Hematopoietic multipotent progenitor cell treated with erythropoietin and hydrocortisone succinate and interleukin-3 and kit ligand, for 6 days (in vitro differentiated cells): ENCODE measurements at regions not wholly inside any gene's neighbourhood (a gene's known extent, or its start where the extent isn't known, plus 50 kb on each side); places are given as distances from the start of the nearest gene placed in this dataset.

Source experiments
- DNase-seq: peaks from one replicate; pipeline ENCODE4 v3.0.0-alpha.2; 2015

DNA sequence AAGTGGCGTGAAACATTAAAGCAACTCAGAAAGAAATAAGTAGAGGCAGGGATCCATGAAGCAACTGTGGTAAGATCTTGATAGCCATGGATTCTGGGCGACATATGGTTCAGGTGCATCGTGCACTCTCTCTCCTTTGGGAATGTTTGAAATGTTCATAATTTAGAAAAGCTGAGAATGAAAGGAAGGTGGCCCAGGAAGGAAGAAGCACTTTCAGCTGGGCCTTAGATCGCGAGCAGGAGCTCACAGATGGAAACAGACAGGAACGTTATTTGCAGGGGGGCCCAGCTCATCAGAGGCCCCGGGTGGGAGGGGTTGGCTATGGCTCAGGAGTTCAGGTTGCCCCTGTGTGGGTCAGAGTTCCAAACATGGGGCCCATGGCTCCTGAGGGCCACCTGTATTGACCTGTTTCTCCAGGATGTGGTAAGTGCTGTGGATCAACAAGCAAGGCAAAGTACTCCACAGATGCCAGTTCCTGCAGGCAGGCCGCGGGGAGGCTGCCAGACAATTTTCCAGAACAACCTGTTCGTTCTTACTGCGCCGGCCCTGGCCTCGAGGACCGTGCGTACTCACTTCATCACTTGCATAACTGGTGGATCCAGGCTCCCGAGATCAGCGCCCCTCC is 253.2 kb downstream of the TOMM20 start:
- DNase-seq = peak; percentile 26

DNA sequence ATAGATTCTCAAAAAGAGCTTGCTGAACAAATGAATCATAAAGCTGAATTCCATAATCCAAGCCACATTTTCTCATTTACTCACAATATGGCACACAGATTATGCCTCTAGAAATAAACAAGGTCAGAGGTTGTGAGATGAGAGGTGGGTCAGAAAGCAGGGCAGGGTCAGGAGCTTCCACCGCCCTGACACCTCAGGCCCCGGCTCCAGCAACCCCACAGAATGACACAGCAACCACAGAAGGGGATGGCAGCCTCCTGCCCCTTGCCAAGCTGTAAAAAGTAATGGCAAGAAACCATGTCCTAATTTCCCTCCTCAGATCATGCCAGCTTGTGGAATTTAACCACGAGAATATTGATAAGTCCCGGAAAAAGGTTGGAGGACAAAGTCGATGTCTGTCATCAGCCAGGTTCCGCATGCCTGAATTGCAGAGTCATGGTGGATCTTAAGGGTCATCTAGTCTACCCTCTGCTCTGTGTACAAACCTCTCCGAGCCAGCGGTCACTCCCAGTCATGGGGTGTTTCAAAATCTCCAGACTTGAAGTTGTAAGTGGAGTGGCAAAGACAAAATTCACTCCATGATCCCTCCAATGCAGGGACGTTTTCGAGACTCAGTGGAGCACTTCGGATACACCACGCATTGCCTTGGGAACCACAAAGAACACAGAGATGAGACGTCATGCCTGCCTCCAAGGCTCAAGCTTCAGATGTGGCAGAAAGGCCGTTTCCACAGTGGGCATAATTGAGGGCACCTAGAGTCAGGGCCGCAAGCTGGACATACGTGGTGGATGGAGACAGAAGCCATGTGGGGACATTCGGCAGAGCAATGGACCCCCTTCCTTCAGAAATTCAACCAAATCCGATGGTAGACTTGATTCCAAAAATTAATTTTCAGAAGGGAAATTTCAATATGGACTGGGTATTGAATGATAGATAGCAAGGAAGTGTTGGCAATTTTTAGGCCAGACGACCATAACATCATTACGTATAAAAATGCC is 254.0 kb downstream of the TOMM20 start:
- peak; percentile 69 for DNase-seq

DNA sequence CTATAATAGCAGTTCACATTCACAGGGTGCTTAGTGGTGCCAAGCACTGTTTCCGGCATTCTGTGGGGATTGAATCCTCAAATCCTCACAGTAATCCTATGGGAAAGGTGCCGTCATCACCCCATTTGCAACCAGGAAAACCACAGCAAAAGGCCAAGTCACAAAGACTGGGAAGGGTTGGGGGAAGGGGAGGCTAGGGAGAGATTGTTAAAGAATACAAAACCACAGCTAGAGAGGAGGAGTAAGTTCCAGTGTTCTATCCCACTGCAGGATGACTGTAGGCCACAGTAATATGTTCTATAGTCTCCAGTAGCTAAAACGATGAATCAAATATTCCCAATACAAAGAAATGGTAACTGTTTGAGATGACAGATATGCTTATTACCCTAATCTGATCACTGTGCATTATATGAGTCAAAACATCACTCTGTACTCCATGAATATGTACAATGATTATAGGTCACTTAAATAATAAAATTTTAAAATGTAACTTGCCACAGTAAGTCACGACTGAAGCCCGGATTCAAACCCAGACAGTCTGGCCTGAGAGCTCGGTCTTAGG is 256.8 kb downstream of the TOMM20 start:
- DNase-seq = no peak

DNA sequence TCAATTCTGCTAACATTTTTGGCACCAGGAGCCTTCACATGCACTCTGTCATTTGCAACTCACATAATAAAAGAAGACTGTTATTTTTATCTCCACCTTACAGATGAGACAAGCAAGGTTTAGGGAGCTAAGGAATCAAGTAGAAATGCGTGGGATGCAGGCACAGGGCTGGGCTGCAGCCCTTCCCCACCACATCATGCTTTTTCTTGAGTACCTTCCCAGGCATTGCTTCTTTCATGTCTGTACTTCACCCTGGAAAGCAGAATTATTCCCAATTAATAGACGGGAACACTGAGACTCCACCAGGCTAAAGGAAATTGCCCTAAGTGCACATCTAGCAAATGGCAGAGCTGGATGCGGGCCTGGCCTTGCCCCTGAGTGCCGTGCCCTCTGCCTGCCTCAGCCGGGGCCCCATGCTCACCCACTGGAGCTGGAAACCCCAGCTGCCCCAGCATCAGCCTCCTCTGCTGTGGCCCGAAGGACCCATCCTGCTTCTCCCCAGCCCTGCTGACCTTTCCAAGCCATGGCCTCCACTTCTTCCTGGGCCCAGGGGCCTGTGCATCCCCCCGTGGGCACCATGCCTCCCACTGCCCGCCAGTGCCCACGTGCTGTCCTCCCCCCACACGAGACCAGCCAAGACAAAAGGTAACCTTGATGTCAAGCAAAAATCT is 257.5 kb downstream of the TOMM20 start:
- peak; percentile 19 for DNase-seq

DNA sequence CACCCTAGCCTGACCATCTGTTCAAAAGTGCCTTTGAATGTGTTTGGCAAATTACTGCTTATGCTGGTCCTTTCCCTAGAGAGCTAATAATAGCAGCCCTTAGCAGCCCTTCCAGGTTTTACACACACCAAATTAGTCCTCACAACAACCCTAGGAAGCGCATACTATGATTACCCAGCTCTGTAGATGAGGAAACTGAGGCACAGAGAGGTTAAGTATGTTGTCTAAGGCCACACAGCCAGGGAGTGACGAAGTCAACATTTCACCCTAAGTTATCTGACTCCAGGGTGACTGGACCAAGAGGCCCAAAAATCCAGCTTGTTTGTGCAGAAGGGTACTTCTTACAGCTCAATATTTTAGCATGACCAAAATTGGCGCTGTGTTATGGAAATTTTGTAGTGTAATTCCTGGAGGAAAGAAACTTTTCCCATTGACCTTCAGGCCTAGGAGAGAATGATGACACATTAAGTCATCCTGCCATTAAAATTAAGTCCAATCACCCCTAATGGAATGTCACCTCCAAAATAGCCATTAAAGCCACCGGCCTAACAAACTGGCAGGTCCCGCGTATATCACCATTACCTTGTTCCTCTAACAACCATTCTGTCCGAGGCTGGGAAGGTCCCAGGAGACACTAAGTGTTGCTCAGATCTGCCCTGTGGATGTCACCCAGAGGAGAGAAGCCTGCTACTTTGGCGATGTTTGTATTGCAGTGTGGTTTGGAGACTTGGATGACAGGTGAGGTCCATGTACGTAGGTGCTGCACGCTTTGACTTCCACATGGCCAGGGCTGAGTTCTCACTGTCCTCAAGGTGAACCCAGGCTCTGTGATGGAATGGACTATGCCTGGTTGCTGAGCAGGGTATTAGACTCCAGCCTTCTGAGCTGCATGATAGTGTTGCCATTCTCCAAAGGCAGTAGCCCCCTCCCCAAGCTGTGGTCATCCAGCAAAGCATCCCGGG is 258.3 kb downstream of the TOMM20 start:
- DNase-seq = no peak

DNA sequence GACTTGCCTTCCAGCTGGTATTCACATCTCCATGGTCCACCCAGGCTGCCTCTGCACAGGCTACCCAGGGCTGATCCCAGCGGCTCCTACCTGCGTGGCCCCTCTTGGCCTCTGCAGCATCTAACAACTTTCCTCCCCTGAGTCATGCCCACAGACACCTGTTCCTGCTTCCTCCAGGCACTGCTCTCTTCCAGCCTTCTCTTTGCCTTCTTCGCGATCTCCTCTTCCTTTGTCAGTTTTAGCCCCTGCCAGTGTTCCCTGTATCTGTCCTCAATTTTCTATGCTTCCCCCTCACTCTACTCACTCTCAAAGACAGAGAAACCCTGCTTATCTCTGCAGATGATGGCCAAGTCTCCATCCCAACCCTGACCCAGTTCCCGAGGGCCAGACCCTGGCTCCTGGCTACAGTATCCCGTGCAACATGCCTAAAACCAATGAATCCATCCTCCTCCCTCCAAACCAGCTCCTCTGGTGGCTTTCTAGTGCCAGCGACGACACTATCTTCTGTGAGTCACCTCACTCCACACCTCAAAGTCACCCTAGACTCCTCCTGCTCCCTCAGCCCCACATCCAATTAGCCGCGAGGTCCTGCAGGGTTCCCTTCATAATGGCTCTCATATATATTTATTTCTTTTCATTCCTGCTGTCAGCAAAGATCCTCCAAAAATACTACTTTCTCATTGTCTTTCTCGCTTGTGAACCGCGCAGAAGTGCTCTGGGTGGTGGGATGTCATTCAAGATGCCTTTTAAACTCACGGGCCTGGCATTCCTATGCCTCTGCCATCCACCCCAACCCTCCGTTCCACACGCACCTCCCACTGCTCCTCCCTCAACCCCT is 259.2 kb downstream of the TOMM20 start:
- peak; percentile 41 for DNase-seq

DNA sequence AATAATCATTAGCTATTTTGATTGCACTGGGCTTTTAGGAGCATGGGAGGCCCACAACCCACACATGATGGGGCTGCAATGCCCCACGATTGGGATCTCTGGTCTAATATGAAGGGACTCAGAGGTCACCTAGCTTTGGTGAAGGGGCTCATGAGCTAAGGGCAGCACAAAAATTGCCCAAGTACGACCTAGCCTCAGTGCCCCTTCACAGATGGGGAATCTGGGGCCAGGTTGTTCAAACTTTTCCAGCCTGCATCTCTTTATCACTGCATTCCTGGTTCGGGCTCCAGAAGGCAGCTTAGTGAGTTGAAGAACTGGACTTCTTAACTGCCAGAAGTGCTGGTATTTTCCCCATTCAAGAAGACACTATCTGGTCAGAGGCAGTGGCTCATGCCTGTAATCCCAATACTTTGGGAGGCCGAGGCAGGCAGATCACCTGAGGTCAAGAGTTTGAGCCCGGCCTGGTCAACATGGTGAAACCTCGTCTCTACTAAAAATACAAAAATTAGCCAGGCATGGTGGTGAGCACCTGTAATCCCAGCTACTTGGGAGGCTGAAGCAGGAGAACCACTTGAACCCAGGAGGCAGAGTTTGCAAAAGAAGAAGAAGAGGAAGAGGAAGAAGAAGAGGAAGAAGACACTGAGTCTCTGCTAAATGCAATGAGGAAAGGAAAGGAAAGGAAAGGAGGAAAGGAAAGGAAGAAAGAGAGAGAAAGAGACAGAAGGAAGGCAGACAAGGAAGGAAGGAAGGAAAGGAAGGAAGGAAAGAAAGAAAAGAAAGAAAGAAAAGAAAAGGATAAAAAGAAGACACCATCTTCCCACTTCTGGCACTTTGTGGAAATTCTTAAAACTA is 258.5 kb upstream of the IRF2BP2 start:
- no peak for DNase-seq

DNA sequence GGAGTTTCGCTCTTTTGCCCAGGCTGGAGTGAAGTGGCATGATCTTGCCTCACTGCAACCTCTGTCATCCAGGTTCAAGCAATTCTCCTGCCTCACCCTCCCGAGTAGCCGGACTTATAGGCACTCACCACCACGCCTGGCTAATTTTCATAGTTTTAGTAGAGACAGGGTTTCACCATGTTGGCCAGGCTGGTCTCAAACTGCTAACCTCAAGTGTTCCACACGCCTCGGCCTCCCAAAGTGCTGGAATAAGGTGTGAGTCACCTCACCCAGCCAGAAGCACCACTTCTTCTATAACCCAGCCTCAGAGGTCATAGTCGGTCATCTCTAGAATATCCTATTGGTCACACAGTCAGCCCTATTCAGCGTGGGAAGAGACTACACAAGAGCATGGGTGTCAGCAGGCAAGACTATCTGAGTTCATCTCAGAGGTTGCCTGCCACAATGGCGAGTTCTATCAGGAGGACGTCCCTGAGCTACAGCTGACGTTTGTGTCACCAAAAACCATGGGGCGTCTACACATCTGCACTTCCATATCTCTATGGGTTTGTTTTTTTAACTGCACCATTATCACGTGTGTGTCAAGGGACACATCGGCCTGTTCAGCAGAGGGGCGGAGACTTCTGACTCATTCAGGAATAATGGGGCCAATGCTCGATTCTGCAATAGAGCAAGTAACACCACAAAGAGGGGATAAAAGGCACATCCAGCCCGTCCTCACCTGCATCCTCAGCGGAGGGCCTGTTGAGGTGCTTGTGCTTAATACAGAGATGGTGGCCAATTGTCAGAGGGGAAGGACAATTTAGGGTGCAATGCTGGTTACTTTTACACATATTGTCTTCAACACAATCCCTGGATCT is 256.3 kb upstream of the IRF2BP2 start:
- DNase-seq = peak; percentile 97

DNA sequence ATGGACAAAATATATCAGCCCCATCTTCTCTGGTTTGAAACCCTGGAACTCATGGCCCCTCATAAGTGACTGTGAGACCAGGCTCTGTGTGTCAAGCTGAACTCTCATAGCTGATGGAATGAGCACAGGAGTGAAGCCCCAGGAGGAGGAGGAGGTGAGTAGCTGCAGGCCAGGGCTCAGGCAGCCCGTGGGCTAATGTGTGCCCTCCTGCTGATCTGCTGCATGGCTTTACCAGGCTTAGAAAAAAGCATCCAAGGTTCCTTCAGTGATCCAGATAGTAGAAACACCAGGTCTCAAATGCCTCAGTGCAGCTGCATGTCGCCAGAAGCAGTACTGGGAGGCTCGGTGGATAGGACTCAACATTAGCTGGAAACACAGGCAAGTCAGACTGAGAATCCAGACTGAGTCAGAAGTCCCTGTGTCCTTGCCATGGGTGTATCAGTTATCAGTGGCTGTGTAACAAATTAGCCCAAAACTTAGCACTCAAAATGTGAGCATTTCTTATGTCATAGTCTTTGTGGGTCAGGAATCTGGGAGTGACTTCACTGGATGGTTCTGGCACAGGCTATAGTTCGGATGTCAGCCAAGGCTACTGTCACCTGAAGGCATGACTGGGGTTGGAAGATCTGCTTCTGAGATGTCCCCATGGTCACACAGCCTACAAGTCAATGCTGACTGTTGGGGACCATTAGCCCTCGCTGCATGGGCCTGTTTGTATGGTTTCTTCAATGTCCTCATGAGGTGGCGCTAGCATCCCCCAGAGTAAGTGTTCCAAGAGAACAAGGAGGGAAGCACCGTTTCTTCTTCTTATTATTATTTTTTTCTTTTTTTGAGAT is 255.4 kb upstream of the IRF2BP2 start:
- DNase-seq = no peak

DNA sequence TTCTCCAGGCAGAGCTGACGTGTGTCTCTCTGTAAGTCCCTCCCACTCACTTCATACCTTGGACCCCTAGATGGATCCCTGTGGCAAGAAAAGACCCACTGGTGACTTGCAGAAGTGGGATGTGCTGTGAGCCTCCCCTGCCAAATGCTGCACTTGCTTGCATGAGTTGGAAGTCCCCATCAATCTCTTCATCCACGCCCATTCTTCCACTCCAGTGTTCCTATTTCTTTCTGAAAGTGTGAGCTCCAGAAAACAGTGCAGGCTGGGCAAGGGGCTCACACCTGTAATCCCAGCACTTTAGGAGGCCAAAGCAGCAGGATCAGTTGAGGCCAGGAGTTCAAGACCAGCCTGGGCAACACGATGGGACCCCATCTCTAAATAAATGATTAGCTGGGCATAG is 254.1 kb upstream of the IRF2BP2 start:
- DNase-seq = no peak

DNA sequence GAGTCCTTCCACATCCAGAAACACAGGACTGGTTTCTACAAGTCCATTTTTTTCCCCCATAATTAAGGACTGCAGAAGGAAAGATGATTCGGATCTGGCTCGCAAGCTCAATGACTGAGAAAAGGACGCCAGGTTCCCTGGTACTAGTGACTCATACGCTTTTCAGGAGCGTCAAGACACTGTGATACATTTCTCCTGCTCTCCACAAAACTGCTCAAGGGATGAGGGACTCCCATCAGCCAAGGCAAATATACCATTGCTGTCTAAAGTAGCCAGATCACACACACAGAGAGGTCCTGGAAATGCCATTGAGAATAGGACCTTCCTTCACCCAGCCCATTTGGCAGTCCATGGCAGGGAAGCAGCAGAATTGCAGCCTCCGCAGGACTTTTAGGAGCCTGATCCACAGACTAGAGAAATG is 253.6 kb upstream of the IRF2BP2 start:
- DNase-seq = no peak

DNA sequence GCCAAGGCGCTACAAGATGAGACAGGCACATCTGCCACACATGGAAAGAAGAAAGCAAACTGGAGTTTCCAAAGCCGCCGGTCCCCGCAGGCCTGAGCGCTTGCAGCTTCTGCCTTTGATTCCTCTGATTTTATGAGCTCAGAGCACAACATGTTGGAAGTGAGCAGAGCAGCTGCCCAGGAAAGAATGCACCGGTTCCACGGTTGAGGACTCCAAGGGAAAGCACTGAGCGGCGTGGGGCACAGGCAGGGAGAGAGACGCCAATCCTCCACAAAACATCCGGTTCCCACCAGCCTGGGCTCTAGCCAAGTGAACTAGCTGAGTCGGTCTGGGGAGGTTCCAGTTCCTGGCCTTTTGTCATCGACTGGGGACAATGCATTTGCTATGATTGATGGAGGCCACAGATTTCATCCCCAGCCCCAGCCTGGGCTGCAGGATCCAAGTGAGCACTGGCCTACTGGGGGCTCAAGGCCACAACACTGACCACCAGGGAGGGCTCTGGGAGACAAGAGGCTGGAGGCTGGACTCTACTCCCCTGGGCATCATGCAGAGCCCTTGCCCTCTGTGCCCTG is 253.1 kb upstream of the IRF2BP2 start:
- no peak for DNase-seq

DNA sequence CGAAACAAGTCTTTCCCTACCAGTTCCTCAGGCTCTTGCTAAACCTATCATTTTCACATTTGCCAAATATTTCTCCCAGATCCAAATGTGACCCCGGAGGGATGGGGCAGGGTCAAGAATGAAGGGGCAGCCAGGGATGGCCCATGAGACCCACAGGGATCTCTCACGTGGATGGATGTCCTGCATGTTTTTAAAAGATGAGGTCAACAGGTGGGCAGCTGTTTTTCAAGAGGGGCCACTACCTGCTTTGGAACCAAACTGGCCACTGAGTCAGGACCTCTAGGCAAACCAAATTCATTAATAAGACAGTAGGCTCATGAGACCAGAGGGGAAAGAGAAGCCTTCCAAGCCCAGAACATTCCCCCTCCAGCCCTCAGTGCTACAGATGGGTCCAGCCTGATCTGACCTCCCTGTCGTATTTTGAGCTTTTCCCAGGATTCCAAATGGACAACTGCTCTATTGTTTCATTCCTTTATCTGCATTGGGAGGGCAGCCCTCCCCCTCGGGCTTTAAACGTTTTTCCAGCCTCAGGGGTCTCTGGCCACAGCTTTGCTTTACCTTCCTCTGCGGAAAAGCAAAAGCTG is 252.5 kb upstream of the IRF2BP2 start:
- no peak for DNase-seq

DNA sequence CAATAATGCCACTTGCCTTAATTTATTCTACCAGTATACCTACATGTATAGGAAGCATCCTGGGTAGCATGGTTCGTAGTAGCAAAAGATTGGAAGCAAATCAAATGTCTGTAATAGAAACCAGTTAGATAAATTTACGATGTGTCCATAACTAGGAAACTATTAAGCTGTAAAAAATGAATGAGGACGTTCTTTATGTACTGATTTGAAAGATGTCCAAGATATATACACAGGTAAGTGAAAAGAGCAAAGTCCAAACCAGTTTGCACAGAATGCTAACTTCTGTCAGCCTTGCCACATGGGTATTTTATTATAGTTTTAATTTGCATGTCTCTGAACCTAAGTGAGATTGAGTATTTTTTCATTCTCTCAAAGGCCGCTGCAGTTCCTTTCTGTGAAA is 251.8 kb upstream of the IRF2BP2 start:
- no peak for DNase-seq

DNA sequence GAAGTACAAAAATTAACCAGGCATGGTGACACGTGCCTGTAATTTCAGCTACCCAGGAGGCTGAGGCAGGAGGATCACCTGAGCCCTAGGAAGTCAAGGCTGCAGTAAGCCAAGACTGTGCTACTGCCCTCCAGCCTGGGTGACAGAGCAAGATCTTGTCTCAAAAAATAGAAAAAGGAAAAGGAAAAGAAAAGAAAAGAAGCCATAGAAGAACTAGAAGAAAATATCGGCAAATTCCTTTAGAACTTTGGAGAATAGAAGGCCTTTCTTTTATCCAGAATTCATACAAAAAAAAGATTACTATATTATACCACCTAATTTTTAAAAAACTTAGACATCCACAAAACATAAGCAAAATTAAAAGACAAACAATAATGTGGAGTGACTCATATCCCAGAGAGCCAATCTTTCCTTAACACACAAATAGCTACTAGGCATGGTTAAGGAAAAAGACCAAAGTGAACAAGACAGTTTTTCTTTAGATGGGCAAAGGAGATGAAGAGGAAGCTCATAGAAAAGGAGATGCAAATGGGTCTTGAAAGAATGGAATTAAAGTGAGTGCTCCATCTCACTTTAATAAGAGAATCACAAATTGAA is 251.1 kb upstream of the IRF2BP2 start:
- DNase-seq = no peak

DNA sequence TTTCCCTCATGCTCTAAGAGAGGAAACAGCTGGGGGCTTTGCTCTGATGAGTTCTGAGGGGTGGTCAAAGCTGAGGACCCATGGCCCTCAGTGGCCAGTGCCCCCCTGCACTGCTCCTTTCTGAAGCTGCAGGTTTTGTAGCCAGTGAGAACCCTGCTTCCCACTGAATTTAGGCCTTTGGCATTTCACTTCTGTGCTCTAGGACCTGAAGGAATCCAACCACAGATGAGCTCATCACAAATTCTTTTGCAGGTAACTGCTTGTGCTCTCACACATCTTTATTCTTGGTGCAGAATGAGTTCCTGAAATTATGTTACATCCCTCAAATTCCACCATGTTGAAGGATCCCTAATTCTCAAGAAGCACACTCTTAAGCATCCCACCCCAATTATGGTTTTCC is 248.7 kb upstream of the IRF2BP2 start:
- DNase-seq = no peak

DNA sequence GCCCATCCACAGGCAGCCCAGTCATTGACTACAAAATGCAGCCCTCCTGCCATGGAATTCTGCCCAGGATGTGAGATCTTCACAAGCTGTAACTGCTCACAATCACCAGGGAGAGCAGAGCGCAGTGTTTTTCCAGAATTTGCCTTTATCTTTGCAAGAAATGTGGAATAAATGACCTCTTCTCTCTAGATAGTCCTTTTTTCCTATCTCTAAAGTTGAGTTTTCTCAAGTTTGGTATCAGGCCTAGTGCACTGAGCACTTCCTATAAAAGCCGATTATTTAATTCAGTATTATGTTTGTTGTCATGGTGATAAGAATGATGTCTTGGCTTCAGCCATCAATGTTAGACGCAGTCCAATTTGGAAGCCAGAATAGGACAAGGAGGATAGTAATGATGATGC is 246.9 kb upstream of the IRF2BP2 start:
- no peak for DNase-seq
